ENCODE measurements at regions not wholly inside any gene's neighbourhood (a gene's known extent, or its start where the extent isn't known, plus 50 kb on each side); places are given as distances from the start of the nearest gene placed in this dataset.
"Not testable (repeated sequence)": the region's sequence is repeated elsewhere in the genome, so short reads cannot be mapped to it uniquely, and the experiment has no call there.

- peak; percentile 68 for DNase-seq (ENCODE audit: low spot score)
These were observed 115.4 kb downstream of the LHX2 start for GRCh38 chr9:124126648-124127646.

DNA sequence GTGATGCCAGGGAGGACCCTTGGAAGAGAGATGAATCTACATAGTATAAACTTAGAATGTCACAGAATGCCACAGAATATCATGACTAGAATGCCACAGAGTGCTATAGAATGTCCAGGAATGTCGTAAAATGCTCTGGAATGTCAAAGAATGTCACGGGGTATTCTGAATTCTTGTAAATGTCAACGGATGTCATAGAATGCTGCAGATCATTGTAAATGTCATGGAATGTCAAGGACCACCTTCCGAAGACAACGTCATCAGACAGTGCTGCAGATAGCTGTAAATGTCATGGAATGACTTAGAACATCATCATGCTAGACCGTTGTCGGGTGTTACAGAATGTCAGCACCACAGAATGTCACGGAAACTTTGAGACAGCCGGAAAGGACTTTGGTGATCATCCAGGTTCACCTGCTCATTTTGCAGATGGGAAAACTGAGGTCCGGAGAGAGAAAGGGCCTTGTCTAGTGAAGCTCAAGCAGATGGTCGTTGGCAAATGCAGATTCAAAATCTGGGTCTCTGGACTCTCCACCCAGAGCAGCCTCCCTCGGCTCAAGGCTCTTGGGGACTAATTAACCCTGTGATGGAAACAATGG lies 117.1 kb downstream of the LHX2 start:
- no peak for DNase-seq (ENCODE audit: low spot score)

- no peak for DNase-seq (ENCODE audit: low spot score)
These were observed 118.9 kb downstream of the LHX2 start for GRCh38 chr9:124130277-124131075.

DNA sequence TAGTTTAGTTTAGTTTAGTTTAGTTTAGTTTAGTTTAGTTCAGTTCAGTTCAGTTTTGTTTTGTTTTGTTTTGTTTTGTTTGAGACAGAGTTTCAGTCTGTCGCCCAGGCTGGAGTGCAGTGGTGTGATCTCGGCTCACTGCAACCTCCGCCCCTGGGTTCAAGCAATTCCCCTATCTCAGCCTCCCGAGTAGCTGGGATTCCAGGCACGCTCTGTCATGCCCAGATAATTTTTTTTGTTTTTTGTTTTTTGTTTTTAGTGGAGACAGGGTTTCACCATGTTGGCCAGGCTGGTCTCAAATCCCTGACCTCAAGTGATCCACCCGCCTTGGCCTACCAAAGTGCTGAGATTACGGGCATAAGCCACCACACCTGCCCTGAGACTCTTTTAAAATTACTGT lies 120.0 kb downstream of the LHX2 start:
- not testable (repeated sequence) for DNase-seq (ENCODE audit: low spot score)

GRCh38 chr9:124132671-124133147 lies 121.1 kb downstream of the LHX2 start:
- no peak for DNase-seq (ENCODE audit: low spot score)

DNA sequence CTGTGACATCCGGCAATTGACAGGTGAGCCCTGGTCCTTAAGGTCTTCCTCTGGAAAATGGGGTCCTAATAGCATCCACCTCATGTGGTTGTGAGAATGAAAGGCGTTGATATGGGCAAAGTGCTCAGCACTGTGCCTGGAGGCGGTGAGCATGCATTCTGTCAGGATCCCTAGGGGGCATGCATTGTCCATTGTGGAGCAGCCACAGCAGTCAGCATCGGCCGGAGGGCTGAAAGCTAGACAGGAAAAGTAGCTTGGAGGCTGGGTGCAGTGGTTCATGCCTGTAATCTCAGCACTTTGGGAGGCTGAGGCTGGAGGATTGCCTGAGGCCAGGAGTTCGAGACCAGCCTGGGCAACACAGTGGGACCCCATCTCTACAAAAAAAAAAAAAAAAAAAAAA lies 122.2 kb downstream of the LHX2 start:
- no peak for DNase-seq (ENCODE audit: low spot score)

DNA sequence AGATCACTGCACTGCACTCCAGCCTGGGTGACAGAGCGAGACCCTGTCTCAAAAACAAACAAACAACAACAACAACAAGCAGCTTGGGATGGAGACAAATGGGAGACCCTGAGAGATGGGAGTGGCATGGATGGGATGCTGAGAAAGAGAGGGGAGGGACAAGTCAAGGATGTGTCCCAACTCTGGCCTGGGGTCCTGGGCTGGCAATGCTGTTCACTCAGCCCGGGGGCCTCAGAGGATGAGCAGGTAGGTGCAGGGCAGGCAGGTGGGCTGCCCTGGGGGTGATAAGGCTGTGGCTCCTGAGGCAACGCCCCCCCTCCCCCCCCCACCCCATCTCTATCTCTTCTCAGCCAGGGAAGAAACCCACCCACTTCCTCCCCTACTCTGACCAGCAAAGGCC lies 123.0 kb downstream of the LHX2 start:
- no peak for DNase-seq (ENCODE audit: low spot score)

DNA sequence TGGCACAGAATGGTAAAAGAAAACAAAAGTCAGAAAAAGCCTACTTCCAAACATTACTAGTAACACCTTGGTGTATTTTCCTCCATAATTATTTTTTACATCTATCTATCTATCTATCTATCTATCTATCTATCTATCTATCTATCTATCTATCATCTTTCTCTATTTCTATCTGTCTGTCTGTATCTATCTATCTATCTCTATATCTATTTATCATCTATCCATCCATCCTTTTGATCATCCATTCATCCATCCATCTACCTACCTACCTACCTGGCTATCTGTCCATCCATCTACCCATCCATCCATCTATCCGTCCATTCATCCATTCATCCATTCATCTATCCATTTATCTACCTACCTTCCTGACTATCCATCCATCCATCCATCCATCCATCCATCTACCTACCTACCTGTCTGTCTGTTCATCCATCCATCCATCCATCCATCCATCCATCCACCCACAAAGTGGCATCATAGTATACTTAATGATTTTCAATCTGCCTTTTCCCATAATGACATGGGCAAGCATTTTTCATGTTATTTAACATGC lies 121.9 kb upstream of the NEK6 start:
- DNase-seq (ENCODE audit: low spot score) = no peak

DNA sequence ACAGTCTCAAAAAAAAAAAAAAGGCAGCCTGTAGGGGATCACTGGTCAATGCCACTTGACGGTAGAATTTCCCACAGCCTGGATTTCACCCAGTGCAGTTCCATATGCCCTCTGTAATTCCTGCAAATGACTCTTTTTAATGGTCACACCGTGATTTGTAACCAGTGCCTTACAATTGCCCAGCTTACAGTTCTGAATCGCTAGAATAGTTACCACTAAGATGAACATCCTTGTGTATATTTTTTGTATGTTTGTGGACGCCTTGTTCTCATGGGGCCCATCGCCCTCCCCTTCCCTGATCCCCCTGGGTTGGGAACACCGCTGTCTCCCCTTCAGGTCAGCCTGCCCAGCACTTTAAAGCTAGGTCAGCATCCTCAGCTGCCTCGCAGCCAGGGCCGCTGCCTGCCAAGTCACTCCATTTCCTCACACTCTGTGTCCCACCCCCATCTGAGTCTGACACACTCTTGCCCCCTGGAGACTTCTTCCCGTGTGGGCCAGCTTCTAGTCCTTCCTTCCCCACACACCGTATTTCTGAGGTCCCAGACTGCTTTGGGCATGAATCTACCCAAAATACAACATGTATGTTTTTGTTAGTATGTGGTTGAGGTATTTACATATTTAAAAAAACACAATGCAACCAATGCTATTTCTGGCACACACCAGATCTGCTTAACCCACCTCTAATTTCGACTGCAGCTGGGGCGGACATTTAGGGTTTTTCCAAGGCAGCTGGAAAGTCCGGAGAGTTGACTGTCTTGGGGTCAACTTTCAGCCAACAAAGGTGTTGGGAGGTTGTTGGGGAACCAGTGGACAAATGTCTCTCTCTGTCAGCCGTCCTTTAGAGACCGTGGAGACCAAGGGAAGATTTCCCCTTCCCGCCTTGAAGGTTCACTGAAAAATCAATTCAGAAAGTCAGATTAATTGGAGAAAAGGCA lies 120.5 kb upstream of the NEK6 start:
- no peak for DNase-seq (ENCODE audit: low spot score)

DNA sequence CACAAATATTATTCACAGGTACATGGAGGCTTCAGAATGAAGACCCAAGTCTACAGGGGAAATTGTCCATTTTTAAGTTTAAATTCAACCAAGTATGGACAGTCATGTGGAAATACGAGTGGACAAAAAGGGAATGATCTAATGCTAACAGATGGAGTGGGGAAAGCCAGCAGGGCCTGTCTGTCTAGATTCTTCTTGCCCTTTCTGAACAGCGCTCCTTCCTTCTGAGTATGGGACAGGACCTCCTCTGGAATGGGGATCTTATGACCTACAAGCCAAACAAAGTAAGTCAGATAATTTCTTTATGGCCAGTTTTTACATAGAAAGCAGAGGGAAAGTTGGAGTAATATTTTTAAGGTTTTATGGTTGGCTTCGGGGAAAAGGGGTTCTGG lies 119.8 kb upstream of the NEK6 start:
- no peak for DNase-seq (ENCODE audit: low spot score)

- no peak for DNase-seq (ENCODE audit: low spot score)
These were observed 118.7 kb upstream of the NEK6 start for GRCh38 chr9:124139001-124139400.

DNA sequence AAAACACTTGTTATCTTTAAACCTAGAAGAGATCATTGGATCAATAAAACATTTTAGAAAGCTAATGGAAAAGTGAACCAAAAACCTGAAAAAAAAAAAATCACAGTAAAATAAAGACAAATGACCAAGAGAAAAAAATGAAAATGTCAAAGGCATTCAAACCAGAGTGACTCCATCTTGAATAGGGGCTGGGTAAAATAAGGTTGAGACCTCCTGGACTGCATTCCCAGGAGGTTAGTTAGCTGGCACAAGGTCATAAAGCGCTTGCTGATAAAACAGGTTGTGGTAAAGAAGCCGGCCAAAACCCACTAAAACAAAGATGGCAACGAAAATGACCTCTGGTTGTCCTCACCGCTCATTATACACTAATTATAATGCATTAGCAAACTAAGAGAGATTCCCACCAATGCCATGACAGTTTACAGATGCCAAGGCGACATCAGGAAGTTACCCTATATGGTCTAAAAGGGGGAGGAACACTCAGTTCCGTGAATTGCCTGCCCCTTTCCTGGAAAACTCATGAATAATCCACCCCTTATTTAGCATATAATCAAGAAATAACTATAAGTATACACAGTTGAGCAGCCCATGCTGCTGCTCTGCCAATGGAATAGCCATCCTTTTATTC lies 116.7 kb upstream of the NEK6 start:
- no peak for DNase-seq (ENCODE audit: low spot score)

DNA sequence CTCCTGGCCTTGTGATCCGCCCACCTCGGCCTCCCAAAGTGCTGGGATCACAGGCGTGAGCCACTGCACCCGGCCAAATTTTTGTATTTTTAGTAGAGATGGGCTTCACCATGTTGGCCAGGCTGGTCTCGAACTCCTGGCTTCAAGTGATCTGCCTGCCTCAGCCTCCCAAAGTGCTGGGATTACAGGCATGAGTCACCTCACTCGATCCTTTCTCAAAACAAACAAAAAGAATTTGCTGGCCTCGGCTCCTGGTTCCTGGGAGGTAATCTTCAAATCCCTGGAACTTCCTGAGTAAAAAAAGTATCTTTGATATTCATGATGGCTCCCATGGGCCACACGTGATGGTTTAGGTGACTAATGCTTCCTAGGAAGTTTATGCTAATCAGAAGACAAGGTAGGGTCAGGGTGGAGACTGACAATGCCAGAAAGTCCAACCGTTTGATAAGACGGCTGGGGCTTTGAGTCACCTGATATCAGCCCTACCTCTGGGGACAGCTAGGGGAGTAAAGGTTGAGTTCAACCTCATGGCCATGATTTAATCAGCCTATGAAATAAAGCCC lies 113.1 kb upstream of the NEK6 start:
- not testable (repeated sequence) for DNase-seq (ENCODE audit: low spot score)

- no peak for DNase-seq (ENCODE audit: low spot score)
These were observed 111.7 kb upstream of the NEK6 start for GRCh38 chr9:124146031-124146561.

GRCh38 chr9:124149992-124150391 lies 107.8 kb upstream of the NEK6 start:
- no peak for DNase-seq (ENCODE audit: low spot score)

GRCh38 chr9:124163760-124164255 lies 93.9 kb upstream of the NEK6 start:
- DNase-seq (ENCODE audit: low spot score) = no peak

GRCh38 chr9:124164811-124165210 lies 92.9 kb upstream of the NEK6 start:
- DNase-seq (ENCODE audit: low spot score) = no peak

DNA sequence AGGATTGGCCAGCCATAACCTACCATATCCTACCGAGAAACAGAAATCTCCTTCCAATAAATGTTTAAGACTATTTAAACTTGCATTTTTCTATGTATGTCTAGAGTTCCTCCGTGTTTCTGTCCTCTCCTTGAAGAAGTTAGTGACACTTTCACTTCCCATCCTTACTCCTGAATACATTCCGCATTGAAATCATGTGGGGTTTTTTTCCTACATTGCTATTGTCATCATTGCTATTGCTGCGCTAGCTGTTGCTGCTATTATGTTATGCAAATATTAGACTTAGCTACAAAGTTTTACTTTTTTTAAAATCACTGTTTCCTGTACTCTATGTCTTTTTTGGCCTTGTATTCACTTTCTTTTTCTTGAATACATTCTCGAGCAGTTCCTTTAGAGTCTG lies 83.3 kb upstream of the NEK6 start:
- no peak for DNase-seq (ENCODE audit: low spot score)

GRCh38 chr9:124177522-124177921 lies 80.2 kb upstream of the NEK6 start:
- not testable (repeated sequence) for DNase-seq (ENCODE audit: low spot score)

All from hematopoietic multipotent progenitor cell treated with erythropoietin and hydrocortisone succinate and interleukin-3 and kit ligand, for 15 days (in vitro differentiated cells).